ENCODE measurements at regions not wholly inside any gene's neighbourhood (a gene's known extent, or its start where the extent isn't known, plus 50 kb on each side); places are given as distances from the start of the nearest gene placed in this dataset.
"Not testable (repeated sequence)": the region's sequence is repeated elsewhere in the genome, so short reads cannot be mapped to it uniquely, and the experiment has no call there.

DNA sequence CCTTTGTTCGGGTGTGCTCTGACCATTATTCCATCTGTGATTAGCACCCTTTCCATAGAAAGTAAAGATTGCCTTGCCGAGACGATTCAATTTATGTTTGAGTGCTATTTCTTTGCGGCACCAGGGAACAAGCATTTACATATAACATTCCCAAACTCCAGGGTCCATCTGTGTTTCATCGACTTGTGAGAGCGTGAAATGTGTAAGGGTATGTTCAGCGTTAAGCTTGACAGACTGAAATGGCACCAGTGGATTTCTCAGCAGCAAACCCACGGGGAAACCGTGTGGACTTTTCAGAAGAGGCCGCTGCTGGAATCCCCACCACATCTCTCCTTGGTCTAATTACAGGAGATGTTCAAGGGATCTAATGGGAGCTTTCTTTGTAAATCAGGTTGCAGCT lies 270.5 kb downstream of the TCERG1L start:
- 83% methylated on average over 9 of the region's 10 CpGs for whole genome bisulfite sequencing (ENCODE audit: insufficient coverage, low coverage, low lambda C conversion rate, missing lambda C conversion rate)
- intact Hi-C loops (cut with DNase I) = no loop called here
- Histone ChIP-seq H3K4me3 (no peak overlapping the region), H3K36me3 (no peaks in the 10 kb centered on the region), H3K27me3 (no peaks in the 10 kb centered on the region), H3K9me3 (no peaks in the 10 kb centered on the region), H3K27ac (no peak overlapping the region), H3K4me1 (no peaks in the 10 kb centered on the region)
- DNase-seq = no peak
- no peak for TF ChIP-seq POLR2A (IDR thresholded peaks at IDR 0.05)
- TF ChIP-seq, protein P1, sequence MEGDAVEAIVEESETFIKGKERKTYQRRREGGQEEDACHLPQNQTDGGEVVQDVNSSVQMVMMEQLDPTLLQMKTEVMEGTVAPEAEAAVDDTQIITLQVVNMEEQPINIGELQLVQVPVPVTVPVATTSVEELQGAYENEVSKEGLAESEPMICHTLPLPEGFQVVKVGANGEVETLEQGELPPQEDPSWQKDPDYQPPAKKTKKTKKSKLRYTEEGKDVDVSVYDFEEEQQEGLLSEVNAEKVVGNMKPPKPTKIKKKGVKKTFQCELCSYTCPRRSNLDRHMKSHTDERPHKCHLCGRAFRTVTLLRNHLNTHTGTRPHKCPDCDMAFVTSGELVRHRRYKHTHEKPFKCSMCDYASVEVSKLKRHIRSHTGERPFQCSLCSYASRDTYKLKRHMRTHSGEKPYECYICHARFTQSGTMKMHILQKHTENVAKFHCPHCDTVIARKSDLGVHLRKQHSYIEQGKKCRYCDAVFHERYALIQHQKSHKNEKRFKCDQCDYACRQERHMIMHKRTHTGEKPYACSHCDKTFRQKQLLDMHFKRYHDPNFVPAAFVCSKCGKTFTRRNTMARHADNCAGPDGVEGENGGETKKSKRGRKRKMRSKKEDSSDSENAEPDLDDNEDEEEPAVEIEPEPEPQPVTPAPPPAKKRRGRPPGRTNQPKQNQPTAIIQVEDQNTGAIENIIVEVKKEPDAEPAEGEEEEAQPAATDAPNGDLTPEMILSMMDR (IDR thresholded peaks at IDR 0.05) = no peak
- no peak for ATAC-seq

DNA sequence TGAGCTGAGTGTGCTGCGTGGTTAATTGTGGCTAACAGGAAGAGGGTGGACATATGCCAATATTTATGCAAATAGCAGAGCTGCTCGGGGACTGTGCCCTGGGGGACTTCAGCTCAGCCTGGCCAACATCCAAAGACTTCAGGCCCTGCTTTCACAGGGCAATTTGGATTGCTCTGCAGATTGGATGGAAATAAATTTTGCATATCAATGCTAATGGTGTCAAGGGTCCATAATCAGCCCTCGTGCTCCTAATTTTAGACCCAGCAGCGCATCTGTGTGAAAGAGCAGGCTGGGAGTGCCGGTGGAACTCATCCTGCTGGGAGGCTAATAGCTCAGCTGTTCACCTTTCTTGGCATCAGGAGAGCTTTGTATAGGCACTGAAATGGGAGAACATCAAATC lies 270.1 kb downstream of the TCERG1L start:
- intact Hi-C loops (cut with DNase I) = no loop called here
- Histone ChIP-seq H3K4me3 (no peak overlapping the region), H3K9me3 (no peaks in the 10 kb centered on the region), H3K27ac (no peak overlapping the region), H3K36me3 (no peaks in the 10 kb centered on the region), H3K4me1 (no peaks in the 10 kb centered on the region), H3K27me3 (no peaks in the 10 kb centered on the region)
- no peak for TF ChIP-seq POLR2A (IDR thresholded peaks at IDR 0.05)
- DNase-seq = no peak
- 80% methylated on average over 3 of the region's 5 CpGs for WGBS (ENCODE audit: insufficient coverage, low coverage, low lambda C conversion rate, missing lambda C conversion rate)
- no peak for ATAC-seq

DNA sequence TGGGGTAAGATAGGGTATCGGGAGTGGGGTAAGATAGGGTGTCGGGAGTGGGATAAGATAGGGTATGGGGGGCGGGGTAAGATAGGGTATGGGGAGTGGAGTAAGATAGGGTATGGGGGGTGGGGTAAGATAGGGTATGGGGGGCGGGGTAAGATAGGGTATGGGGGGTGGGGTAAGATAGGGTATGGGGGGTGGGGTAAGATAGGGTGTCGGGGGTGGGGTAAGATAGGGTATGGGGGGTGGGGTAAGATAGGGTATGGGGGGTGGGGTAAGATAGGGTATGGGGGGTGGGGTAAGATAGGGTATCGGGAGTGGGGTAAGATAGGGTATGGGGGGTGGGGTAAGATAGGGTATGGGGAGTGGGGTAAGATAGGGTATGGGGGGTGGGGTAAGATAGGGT lies 269.5 kb downstream of the TCERG1L start:
- intact Hi-C loops (cut with DNase I); H3K4me3 ChIP-seq; H3K27me3 ChIP-seq; H3K4me1 ChIP-seq; H3K9me3 ChIP-seq; DNase-seq; ATAC-seq; H3K36me3 ChIP-seq; H3K27ac ChIP-seq: not testable (repeated sequence)
- 65% methylated on average over 6 of the region's 6 CpGs for WGBS (ENCODE audit: insufficient coverage, low coverage, low lambda C conversion rate, missing lambda C conversion rate)

MicroRNAs in the stretch of these regions (microRNA counts, 767-probe panel; counts per million panel counts)
- microRNA hsa-miR-378c = 237 counts per million

Small RNA genes lying in the stretch of these regions (microRNA-seq; reads per million reads assigned to microRNA genes)
- gene MIR378C = 0 to 0.87 reads per million in 2 donors

Small RNA genes lying in the stretch of these regions (small RNA-seq; reads per million reads assigned to genes)
- 0 reads per million in 2 experiments for gene MIR378C
- gene RF00019 = 0 reads per million in 2 experiments

Measured in right lobe of liver (tissue), 6 donors.